Spleen (tissue), 7 donors: ENCODE measurements at regions not wholly inside any gene's neighbourhood (a gene's known extent, or its start where the extent isn't known, plus 50 kb on each side); places are given as distances from the start of the nearest gene placed in this dataset.

ENCODE experiments used
- POLR2A ChIP-seq, 3 donors: fragments of 450-650 bp; IDR thresholded peaks; one replicate each; pipeline ENCODE4 v1.5.1; 2017; ENCODE audit warnings: antibody characterized with exemption in 3 of 3, mild to moderate bottlenecking in 1 of 3
- POLR2AphosphoS5 ChIP-seq, 3 donors: sonication (generic); formaldehyde crosslinking; IDR thresholded peaks; one replicate each; pipeline ENCODE4 v1.5.1; 2017; ENCODE audit warnings: antibody characterized with exemption in 3 of 3
- TF ChIP-seq, protein P1 (sequence below), 11 experiments: fragments of 200-600 bp in 7 of 11; fragments of 450-650 bp in 4 of 11; sonication (generic) in 4 of 11; IDR thresholded peaks in 8 of 11; conservative IDR thresholded peaks in 3 of 11; 1 replicate in 7 of 11; 2 replicates in 4 of 11; pipeline versions ENCODE4 v1.4.0 to v1.8.0; 2016 to 2021; ENCODE audit warnings: antibody characterized with exemption in 11 of 11, inconsistent platforms in 4 of 11, mild to moderate bottlenecking in 1 of 11
- donor health status: DM: no; HTN: no; CAD: no; lungs with moderate emphysema.
- donor health status: DM: no; HTN: no; CAD: no.
- donor health status: DM: no; HTN: no; CAD: no.

DNA sequence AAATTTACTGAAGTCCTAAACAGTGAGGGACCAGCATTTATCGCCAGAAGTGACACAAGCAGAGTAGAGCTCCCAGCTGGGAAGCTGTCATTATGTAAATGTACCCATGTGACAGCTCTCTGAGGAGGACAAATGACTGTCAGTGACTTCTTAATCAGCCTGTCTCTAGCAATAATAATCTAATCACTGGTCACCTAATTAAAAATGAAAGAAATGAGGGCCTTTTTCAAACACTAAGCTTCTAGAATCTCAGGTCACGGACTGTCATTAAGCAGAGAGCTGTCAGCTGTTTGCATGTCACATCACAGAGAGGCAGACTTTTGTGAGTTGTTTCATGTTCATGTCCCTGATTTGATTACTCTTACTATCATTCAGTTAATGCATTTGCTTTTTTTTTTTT is 77.9 kb upstream of the FBXL17 start:
- TF ChIP-seq, protein P1, sequence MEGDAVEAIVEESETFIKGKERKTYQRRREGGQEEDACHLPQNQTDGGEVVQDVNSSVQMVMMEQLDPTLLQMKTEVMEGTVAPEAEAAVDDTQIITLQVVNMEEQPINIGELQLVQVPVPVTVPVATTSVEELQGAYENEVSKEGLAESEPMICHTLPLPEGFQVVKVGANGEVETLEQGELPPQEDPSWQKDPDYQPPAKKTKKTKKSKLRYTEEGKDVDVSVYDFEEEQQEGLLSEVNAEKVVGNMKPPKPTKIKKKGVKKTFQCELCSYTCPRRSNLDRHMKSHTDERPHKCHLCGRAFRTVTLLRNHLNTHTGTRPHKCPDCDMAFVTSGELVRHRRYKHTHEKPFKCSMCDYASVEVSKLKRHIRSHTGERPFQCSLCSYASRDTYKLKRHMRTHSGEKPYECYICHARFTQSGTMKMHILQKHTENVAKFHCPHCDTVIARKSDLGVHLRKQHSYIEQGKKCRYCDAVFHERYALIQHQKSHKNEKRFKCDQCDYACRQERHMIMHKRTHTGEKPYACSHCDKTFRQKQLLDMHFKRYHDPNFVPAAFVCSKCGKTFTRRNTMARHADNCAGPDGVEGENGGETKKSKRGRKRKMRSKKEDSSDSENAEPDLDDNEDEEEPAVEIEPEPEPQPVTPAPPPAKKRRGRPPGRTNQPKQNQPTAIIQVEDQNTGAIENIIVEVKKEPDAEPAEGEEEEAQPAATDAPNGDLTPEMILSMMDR (IDR thresholded peaks at IDR 0.05 in 8 of 11, conservative IDR thresholded peaks at IDR 0.05 in 3 of 11) = no peak
- no peak for TF ChIP-seq POLR2A (IDR thresholded peaks at IDR 0.05)
- no peak for TF ChIP-seq POLR2AphosphoS5 (IDR thresholded peaks at IDR 0.05)
